ENCODE measurements at regions not wholly inside any gene's neighbourhood (a gene's known extent, or its start where the extent isn't known, plus 50 kb on each side); places are given as distances from the start of the nearest gene placed in this dataset.

DNA sequence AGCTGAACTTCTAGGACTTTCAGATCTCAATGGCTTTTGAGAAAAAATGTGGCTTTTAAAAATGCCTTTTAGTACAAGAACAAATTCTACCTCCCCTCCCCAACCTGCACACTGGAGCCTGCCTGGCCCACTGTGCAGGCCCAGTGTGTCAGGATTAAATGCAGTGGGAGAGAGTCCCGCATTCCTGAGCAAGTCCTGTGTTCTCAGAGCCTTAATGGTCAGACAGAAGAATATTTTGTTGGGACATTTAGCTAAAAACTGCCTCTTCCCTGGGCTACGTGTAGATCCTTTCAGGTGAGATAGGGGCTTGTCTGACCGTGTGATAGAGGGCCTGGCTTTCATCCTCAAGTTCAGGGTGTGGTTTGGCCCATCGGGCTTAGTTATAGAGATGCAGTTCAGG, 63.1 kb upstream of the ESRRB start:
- no peak overlapping the region for H3K4me3 ChIP-seq (replicated peaks; ENCODE audit: low read depth, low read length)
- no peak for DNase-seq (ENCODE audit: low read depth)
- TF ChIP-seq, protein P1, sequence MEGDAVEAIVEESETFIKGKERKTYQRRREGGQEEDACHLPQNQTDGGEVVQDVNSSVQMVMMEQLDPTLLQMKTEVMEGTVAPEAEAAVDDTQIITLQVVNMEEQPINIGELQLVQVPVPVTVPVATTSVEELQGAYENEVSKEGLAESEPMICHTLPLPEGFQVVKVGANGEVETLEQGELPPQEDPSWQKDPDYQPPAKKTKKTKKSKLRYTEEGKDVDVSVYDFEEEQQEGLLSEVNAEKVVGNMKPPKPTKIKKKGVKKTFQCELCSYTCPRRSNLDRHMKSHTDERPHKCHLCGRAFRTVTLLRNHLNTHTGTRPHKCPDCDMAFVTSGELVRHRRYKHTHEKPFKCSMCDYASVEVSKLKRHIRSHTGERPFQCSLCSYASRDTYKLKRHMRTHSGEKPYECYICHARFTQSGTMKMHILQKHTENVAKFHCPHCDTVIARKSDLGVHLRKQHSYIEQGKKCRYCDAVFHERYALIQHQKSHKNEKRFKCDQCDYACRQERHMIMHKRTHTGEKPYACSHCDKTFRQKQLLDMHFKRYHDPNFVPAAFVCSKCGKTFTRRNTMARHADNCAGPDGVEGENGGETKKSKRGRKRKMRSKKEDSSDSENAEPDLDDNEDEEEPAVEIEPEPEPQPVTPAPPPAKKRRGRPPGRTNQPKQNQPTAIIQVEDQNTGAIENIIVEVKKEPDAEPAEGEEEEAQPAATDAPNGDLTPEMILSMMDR (IDR thresholded peaks at IDR 0.05; ENCODE audit: low read length, missing control alignments) = no peak

DNA sequence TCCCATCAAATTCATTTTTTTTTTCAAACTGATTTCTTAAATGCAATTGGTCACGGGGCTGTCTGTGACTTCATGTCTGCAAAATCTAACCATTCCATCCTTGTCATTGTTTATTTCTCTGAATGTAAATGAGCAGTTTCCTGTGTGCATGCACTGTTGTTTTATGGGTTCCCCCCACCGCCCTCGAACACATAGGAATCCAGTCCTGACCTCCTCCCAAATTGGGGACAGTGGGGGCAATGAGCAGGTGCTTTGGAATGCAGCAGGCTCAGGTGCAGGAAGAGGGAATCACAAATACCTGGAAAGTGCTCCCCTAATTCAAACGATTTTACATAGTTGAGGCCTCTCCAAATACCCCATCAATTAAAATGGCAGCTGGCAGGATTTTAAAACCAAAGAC, 62.6 kb upstream of the ESRRB start:
- H3K4me3 ChIP-seq (replicated peaks; ENCODE audit: low read depth, low read length) = no peak overlapping the region
- TF ChIP-seq, protein P1 (IDR thresholded peaks at IDR 0.05; ENCODE audit: low read length, missing control alignments) = no peak
- no peak for DNase-seq (ENCODE audit: low read depth)

DNA sequence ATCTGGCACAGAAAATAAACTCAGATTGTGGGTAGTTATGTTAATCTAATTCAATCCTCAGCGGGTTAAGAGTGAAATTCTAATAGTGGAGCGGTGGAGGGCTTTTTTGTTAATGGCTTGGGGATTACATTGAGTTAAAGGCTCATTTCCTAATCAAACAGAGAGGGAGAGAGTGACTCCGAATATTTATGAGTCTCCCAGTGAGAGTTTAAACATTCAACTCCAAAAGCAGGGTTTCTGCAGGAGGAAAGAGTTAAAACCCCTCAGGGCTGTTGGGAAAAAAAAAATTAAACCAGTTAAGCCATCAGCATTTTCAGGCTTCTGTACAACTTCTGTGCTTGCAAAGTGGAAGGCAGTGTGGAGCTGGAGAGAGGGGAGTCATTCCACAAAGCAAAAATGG, 62.1 kb upstream of the ESRRB start:
- H3K4me3 ChIP-seq (replicated peaks; ENCODE audit: low read depth, low read length) = no peak overlapping the region
- DNase-seq (ENCODE audit: low read depth) = no peak
- TF ChIP-seq, protein P1 (IDR thresholded peaks at IDR 0.05; ENCODE audit: low read length, missing control alignments) = no peak

DNA sequence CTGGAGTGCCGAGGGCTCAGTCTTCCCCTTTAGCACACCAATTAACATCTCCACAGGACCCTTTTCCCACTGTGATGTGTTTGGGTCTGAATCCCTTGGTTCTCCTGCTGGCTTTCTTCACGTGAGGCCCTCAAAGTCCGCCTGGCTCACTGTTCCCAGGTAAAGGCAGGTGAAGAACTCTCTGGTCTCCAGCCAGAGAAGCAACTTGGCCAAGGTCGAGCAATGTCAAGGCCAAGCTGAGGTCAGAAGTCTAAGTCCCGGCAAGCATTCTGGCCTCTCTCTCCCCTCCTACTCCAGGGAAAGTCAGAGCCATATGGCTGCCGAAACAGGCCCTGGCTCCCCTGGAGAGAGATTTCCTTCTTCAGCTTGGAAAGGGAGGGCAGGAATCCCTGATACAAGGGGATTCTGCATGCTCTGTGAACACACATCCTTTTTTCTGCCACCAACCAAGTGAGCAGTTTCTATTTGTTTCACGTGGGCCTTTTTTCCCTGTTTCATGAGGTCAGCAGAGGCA, 61.4 kb upstream of the ESRRB start:
- no peak for DNase-seq (ENCODE audit: low read depth)
- TF ChIP-seq, protein P1 (IDR thresholded peaks at IDR 0.05; ENCODE audit: low read length, missing control alignments) = no peak
- H3K4me3 ChIP-seq (replicated peaks; ENCODE audit: low read depth, low read length) = no peak overlapping the region

DNA sequence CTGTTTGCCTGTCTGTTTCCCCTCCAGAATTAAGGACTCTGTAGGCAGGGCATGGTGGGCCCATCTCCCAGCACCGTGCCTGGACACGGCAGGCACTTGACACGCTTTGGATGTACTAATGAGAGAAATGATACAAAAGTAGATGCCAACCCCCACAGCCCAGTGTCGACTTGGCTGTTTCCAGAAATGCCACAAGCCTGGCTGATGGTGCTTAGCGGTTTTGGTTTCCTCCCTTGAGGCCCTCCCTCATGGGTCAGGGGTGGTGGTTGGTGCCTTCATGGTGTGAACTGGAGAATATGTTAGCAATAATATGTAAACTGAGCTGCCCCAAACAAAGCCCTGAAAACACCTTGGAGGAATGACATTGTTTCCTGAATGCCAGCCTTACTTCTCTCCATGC, 55.5 kb upstream of the ESRRB start:
- TF ChIP-seq, protein P1 (IDR thresholded peaks at IDR 0.05; ENCODE audit: low read length, missing control alignments) = no peak
- H3K4me3 ChIP-seq (replicated peaks; ENCODE audit: low read depth, low read length) = no peak overlapping the region
- no peak for DNase-seq (ENCODE audit: low read depth)

DNA sequence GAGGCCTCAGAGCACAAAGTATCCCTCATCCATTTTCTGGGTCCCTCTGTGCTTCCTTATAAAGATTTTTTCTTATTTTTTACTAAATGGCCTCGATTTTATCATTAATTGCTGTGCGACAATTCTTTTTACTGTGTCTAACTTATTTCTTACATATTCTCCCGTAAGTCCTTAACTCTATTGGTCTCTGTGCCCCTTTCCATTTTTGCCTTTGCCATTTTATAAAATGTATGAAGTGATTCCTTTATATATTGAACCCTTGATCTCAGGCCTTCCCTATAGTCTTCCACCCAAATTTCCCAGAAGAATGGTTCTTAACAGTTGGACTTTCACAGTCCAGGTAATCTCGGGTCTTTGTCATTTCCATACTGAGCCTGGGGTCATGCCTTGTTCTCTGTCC, 55.0 kb upstream of the ESRRB start:
- H3K4me3 ChIP-seq (replicated peaks; ENCODE audit: low read depth, low read length) = no peak overlapping the region
- TF ChIP-seq, protein P1 (IDR thresholded peaks at IDR 0.05; ENCODE audit: low read length, missing control alignments) = no peak
- no peak for DNase-seq (ENCODE audit: low read depth)

DNA sequence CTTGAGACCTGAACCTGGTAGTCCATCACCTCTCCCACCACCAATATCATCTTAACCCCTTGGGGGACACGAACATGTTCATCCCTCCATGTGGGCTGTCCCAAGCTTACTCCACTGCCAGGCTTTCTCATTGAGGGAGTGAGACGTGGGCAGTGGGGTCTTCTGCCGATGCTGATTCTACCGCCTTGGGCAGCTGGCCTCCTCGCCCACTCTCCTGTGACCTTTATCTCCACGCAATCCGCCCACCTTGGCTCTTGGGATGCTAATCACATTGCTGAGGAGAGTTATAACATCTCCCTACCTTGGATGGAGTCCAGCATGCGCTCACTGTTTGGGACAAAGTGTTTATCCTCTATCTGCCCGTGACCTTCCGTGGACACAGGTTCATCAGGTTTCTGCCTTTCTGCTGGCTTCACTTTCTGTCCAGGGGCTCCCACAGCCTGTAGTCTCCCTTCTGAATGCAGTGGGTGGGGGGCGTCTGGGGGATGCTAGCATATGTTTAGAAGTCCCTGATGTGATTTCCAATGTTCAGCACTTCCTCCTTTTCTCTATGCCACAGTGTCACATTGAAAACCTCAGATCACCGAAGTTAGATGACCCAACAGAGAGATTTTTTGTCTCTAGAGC, 53.2 kb upstream of the ESRRB start:
- TF ChIP-seq, protein P1 (IDR thresholded peaks at IDR 0.05; ENCODE audit: low read length, missing control alignments) = no peak
- no peak for DNase-seq (ENCODE audit: low read depth)
- H3K4me3 ChIP-seq (replicated peaks; ENCODE audit: low read depth, low read length) = no peak overlapping the region

Measured in fibroblast of pulmonary artery (primary cell).